Amniotic epithelial cell (primary cell): ENCODE measurements at regions not wholly inside any gene's neighbourhood (a gene's known extent, or its start where the extent isn't known, plus 50 kb on each side); places are given as distances from the start of the nearest gene placed in this dataset.
"Not testable (repeated sequence)": the region's sequence is repeated elsewhere in the genome, so short reads cannot be mapped to it uniquely, and the experiment has no call there.

Experiments used
- DNase-seq: peaks from one replicate; pipeline ENCODE4 v3.0.0-alpha.2; 2010; ENCODE audit warnings: low read depth

- DNase-seq = no peak
Observed at GRCh38 chr12:113573148-113573547, 101.5 kb upstream of the LHX5 start.

- no peak for DNase-seq
Observed at GRCh38 chr12:113571713-113572112, 100.0 kb upstream of the LHX5 start.

- DNase-seq = no peak
Observed at GRCh38 chr12:113569806-113570205, 98.1 kb upstream of the LHX5 start.

DNA sequence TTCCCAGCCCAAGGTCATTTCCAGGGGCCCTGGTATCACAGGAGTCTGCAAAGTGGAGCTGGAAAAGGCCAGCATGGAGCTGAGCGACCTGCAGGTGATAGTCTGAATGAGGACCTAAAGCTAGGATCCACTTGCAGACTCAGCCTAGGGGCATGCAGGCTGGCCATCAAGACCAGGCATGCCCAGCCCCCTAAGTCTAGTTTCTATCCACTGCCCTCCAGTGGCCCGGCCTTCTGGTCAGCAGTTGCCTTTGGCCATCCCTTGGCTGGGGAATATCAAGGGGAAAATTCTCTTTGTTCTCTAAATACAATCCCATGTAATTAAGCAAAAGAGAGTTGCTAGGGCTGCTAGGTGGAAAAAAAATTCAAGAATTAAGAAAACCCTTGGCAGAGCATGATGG, 96.3 kb upstream of the LHX5 start:
- DNase-seq = no peak

- no peak for DNase-seq
Observed at GRCh38 chr12:113565368-113565767, 93.7 kb upstream of the LHX5 start.

DNA sequence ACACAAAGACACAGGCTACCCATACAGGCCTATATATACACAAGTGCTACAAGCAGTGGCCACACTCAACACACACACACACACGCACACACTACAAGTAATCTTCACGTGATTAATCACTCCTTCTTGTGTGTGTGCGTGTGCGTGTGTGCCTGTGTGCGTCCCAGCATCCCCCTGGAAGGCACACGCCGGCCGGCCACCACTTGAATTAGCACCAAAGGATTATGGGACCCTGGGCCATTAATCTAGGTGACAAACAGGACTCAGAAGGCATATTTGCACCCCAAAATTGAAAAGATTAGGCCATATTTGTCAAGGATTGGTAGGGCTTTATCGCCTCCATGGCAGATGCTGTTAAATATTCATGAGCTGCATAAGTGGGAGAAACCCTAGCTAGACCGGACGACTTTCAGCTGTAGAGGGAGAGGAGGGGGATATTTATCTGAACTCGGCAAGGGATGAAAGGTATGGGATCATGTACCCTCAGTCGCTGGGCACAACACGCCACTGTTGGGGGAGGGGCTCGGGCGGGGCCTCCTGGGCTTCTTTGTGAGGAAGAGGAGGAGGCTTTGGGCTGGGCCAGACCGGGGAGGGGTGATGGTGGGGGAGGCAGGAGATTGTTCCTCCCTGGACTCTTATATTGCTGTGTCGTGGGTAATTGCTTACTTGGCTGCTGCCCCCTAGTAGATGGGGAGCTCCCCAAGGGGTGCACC, 89.6 kb upstream of the LHX5 start:
- no peak for DNase-seq

GRCh38 chr12:113559466-113559865, 87.8 kb upstream of the LHX5 start:
- DNase-seq = no peak

DNA sequence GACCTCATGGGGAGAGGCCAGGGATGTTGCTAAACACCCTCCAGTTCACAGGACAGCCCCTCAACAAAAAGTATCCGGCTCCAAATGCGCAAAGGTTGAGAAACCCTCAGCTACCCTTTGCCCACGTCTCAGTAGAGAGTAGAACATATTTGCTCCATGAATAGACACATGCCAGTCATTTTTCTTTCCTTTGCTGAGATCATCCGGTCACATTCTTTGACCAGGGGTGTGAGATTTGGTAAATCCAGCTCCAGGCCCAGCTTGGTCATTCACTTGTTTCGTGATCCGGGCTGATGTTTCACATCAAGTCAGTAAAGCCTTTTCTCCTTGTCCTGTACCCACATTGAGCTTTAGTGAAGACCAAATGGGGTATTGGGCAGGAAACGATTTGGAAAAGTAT, 83.6 kb upstream of the LHX5 start:
- DNase-seq = no peak

DNA sequence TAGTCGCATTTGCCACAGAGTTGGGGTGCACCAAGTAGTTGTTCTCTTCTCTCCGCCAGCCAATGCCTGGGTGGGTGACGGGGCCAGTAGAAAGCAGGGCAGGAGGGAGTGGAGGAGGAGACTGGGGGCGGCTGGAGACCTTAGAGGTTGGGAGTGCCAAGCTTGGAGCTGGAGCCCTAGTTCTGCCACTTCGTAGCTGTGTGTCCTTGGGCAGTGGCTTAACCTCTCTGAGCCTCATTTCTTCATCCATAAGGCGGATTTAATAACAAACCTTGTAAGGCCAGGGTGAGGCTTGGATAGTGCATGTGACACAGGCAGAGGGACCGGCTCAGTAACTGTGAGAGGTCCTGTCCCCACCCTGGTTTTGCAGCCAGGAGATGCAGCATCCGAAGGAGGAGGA, 81.1 kb upstream of the LHX5 start:
- no peak for DNase-seq

GRCh38 chr12:113551563-113551962, 79.9 kb upstream of the LHX5 start:
- no peak for DNase-seq

DNA sequence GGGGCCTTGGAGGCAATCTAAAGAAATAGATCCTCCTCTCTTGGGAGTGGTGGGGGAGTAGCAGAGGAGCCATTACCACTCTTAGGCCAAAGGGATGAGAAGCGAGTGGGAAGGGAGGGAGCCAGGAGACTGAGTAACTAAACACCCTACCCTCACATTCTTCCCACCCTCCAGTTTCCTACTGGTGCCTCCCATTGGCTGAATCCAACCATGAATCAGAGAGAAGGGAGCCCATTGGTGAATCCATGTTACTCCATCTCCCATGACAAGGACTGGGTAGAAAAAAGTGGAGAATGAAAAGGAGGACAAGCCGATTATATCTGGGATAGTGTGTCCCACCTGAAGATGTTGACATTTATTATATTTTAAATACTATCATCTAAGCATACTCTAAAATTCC, 76.8 kb upstream of the LHX5 start:
- no peak for DNase-seq

- DNase-seq = no peak
Observed at GRCh38 chr12:113546916-113547863, 75.5 kb upstream of the LHX5 start.

GRCh38 chr12:113537751-113538087, 66.0 kb upstream of the LHX5 start:
- no peak for DNase-seq

DNA sequence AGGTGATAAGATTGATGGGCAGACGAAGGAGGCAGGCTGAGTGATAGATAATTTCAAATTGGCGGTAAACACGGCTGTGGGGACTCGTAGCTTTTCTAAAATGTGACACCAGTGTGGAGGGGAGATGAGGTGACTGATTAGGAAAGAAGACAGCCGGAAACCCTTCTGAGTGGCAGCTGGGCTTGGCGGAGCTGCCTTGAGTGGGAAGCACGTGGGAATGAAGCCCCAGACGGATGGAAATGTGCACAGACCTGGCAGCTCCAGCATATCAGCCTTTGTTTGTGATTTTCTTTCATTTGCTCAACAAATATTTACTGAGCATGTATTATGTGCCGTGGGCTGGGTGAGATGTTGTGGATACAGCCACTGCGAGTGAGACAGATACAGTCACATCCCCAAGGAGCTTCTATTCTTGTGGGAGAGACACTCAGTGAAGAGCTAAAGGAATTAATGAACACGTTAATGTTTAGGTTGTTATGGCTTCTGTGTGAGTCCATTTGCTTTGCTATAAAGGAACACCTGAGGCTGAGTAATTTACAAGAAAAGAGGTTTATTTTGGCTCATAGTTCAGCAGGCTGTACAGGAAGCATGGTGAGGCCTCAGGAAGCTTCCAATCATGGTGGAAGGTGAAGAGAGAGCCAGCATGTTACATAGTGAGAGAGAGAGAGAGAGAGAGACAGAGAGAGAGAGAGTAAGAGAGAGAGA, 65.5 kb upstream of the LHX5 start:
- DNase-seq = no peak

DNA sequence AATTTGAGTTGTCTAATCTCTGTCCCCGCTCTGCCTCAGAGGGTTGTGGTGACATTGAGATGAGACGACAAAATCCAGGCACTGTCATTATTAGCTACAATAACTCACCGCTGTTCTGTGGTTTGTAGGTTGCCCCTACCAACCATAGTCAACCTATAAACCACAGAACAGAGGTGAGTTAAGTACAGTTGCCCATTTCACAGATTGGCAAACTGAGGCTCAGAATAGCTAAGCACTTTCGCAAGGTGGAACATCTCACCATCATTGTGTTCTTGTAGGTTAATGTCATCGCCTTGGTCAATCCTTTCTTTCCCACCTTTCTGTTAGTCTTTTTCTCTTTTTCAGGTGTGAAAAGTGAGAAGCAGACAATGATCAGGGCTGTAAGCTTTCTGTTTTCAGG, 63.4 kb upstream of the LHX5 start:
- no peak for DNase-seq

GRCh38 chr12:113534555-113534954, 62.9 kb upstream of the LHX5 start:
- no peak for DNase-seq

DNA sequence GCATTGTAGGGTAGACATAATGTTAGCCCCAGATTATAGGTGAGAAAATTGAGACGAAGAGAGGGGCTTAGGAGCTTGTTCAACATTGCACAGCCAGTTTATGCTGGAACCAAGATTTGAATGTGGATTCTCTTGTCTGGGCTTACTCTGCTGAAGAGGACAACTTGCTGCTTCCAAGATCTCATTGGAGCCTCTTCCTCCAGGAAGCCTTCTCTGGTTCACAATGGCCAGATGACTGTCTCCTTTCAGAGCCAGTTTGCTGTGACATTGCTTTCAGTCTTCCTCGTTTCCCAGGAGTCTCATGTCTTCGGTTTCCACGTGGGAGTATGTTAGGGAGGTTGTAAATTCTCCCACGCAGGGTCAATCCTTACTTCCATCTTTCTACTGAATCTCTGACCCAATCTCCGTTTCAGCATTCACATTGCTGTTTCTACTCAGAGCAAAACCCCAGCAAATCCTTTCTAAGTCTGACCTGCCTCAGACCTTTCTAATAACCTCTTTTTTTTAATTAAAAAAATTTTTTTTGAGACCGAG, 62.2 kb upstream of the LHX5 start:
- DNase-seq = no peak

DNA sequence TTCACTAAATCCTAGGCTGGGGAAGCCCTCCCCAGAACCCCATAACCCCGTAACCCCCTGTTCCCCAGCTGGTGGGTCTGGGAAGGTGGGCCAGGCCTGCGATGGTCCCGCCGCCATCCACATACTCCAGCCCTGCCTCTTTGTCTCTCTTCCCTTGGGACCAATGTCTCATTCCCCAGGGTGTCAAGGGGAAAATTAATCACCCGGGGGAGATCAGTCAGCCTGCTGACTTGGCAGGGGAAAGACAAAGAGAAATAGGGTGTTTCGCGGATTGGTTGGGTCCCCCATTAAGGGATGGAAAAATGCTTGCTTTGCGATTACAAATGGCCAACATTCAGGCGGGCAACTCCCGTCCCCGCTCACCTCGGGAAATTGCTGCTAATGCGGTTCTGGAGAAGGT, 60.6 kb upstream of the LHX5 start:
- no peak for DNase-seq

DNA sequence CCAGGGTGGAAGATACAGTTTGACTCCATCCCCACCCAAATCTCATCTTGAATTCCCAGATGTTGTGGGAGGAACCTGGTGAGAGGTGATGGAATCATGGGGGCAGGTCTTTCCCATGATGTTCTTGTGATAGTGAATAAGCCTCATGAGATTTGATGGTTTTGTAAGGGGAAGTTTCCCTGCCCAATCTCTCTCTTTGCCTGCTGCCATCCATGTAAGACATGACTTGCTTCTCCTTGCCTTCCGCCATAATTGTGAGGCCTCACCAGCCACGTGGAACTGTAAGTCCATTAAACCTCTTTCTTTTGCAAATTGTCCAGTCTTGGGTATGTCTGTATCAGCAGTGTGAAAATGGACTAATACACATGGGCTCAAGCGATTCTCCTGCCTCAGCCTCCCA, 59.4 kb upstream of the LHX5 start:
- not testable (repeated sequence) for DNase-seq

- no peak for DNase-seq
Observed at GRCh38 chr12:113528606-113529293, 57.1 kb upstream of the LHX5 start.

GRCh38 chr12:113525066-113525465, 53.4 kb upstream of the LHX5 start:
- DNase-seq = no peak

DNA sequence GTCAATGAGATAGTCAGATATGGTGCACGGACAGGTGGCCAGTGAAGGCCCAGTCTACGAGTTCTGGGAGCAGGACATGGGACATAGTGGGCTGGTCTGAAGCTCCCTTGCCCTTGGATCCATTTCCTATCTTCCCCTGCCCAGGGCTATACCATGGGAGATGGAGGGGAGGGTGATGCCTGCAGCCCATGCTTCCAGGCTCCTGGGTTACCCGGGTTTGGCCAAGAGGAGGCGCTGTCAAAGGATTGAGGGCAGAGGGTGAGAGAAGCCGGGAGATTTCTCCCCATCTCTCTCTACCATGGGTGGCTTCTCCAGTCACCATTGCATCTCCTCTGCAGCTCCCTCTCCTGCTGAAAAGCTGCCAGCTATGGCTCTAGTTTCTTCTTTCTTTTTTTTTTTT, 52.8 kb upstream of the LHX5 start:
- no peak for DNase-seq
